DMS153 treated with DMSO at 0.1 percent for 48 hours (cell line): ENCODE measurements at regions not wholly inside any gene's neighbourhood (a gene's known extent, or its start where the extent isn't known, plus 50 kb on each side); places are given as distances from the start of the nearest gene placed in this dataset.
"Not testable (repeated sequence)": the region's sequence is repeated elsewhere in the genome, so short reads cannot be mapped to it uniquely, and the experiment has no call there.

Source experiments
- DNase-seq: peaks from one replicate; lab custom pipeline; 2025; ENCODE audit not compliant: unreplicated experiment; lab: John Stamatoyannopoulos, UW

GRCh38 chr20:30484009-30484748, 773.3 kb upstream of the DEFB115 start:
- DNase-seq: no peak

DNA sequence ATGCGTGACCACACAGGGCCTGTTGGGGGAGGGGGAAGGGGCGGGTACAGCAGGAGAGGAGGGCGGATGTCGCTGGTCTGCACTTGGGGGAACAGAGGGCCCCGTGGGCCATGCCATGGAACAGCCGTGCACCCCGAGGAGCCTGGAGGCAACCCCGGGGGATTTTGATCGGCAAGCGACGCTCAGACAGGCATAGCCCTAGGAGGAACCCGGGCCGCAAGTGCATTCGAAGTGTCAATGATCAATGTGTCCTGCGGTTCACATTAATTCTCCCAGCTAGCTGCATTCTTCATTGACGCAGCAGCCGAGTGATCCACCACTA, 772.8 kb upstream of the DEFB115 start:
- DNase-seq: no peak

DNA sequence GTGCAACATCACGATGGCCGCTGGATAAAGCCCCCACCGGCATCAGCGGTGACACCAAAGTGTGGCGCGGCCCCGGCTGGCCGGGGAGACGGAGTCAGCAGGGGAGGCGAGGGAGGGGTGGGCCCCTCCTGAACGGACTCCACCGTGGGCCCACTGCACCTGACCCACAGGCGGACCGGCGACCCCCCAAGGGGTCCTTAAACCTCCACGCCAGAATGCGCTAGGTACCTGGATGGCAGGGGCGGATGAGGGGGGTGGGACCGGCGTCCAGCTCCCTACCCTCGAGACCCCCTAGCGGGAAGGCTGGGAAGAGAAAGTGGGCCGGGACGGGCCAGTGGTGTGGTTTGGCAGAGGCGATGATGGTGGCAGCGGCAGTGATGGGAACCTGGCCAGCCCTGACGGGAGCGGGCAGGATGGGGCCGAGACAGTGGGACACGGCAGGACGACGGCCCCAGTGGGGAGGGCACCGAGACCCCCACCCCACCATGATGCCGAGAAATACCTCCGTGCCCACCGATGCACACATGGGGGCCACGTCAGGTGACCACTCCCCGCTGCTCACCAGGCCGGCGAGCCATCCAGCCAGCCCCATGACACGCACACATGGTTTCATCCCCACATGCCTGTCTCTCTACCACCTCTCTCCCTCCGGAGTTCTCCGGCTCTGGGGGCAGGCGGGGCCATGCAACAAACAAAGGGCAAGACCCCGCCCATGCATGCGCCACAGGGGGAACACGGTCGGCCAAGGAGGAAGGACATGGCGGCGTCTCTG, 771.9 kb upstream of the DEFB115 start:
- DNase-seq: no peak

DNA sequence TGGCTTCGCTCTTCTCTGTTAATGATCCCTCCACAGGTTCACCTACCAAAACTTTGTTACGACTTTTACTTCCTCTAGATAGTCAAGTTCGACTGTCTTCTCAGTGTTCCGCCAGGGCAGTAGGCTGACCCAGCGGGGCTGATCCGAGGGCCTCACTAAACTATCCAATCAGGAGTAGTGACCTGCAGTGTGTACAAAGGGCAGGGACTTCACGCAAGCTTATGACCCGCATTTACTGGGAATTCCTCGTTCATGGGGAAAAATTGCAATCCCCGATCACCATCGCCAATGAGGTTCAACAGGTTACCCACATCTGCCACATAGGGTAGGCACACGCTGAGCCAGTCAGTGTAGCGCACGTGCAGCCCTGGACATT, 771.4 kb upstream of the DEFB115 start:
- DNase-seq: no peak

GRCh38 chr20:30487461-30487860, 770.0 kb upstream of the DEFB115 start:
- DNase-seq: not testable (repeated sequence)

DNA sequence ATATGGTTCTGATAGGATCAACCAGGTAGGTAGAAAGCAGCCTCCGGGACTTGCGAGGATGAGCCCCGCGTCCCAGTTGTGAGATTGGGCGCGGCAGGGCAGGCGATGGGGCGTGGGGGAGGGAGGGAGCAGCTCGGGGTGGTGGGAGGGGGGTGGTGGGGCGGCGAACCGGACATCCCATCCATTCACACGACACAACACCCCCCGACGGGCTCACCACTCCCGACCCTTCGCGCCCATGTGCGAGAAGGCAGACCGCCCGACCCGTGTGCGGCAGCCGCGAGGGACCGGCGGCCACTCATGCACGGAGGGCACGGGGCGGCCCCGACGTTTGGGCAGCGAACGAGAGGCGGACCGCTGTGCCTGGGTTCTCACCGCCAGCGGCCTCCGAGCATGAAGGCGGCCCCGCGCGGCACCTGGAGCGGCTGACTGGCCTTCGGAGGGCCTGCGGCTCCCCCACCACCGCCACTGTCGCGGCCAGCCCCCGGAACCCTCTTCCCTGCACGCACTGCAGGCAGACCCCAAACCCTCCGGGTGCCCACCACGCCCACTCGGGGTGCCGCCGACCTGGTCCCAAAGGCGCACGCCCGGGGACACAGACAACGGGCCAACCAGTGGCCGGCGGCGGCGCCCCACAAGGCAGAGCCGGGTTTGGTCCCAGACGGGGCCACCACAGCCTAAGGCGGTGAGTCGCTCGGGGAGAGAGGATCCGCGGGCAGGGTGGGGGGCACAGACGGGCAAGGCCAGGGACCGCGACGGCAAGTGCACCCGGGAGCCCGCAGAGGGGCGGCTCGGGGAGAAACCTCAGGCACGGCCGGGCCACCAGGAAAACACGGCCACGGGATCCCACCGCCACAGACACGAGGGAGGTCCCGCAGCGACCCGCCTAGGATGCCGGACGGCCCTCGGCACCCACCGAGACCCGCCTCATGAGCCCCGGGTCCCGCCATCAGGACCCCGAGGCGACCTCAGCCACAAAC, 769.2 kb upstream of the DEFB115 start:
- no peak for DNase-seq

DNA sequence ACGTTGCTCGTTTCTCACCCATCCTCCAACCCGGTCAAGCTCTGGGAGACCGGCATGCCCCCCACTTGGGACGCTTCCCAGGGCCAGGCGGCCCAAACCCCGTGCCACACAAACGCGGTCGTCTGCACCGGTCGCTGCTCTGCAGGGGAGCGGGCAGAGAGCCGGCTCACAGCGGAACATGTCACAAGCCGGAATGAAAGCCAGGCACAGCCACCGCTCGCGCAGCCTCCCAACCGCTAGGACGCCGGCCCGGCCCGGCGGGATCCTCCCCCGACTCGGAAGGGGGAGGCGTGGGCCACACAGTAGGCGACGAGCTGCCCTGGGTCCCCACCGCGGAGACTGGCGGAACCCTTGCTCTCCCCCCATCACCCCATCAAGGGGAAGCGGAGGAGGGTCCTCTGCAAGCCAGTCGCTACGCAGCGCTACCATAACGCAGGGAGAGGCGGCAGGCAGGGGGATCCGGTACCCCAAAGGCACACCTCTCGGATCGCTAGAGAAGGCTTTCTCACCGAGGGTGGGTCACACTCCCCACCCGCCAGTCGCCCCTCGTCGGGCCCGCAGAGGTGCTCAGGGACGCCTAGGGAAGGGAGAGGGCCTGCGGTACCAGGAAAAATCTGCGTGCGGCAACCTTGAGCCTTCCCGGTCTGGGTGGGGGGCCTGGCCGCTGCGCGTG, 768.4 kb upstream of the DEFB115 start:
- no peak for DNase-seq

DNA sequence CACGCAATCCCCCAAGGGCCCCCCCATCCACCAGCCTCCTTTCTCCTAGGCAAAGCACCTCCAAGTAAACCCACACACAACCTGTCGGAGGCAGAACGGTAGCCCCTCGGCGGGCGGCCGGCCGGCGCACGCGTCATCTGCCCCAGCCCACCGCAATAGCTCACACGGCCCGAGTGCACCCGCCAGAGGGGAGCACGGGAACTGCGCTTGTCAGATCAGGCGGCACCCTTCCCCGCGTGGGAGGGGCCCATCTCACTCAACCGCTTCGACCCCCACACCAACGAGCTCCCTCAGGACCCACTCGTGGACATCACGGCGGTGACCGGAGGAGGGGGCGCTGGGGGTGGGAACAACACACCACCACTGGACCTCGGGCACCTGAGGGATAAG, 767.9 kb upstream of the DEFB115 start:
- DNase-seq: no peak

DNA sequence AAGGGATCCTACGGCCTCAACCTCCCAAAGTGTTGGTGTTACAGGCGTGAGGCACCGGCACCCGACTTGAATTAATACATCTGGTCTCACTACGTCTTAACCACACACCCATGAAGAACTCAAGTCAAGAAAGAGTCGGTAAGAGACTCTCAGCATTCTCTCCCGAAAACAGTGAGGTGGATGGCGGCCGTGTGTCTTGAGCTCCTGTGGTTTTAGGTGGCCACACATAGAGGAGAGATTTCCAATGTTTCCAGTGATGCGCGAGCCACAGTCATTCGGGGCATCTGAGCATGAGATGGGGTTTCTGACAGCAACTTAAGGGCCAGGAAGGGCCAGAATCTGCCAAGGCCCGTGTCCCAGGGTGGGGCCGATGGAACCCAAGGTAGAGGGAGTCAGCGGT, 766.4 kb upstream of the DEFB115 start:
- DNase-seq: no peak

DNA sequence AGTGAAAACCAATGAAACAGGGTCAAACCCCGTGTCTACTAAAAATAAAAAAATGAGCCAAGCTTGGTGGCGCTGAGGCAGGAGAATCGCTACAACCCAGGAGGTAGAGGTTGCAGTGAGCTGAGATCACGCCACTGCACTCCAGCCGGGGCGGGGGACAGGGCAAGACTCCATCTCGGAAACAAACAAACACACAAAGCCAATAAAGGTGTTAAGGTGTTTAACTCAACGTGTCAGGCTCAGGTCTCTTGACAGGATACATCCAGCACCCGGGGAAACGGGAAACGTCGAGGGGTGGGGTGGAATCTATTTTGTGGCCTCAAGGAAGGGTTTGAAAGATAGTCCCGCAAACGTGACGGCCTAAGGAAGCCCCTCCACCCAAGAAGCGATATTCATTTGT, 760.8 kb upstream of the DEFB115 start:
- DNase-seq: not testable (repeated sequence)

GRCh38 chr20:30497191-30497590, 760.3 kb upstream of the DEFB115 start:
- not testable (repeated sequence) for DNase-seq

DNA sequence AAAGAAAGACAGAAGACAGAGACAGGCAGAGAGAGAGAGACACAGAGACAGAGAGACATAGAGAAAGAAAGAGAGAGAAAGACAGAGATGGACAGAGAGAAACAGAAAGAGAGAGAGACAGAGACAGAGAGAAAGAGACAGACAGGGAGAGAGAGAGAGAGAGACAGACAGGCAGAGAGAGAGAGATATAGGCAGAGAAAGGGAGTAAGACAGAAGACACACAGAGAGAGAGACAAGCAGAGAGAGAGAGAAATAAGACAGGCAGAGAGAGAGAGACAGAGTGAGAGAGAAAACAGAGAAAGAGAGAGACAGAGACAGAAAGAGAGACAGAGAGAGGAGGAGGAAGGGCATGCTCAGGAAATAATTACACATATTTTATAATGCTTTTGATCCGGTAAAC, 758.3 kb upstream of the DEFB115 start:
- DNase-seq: no peak

- not testable (repeated sequence) for DNase-seq
Measured at GRCh38 chr20:30499716-30500446, 757.6 kb upstream of the DEFB115 start.

DNA sequence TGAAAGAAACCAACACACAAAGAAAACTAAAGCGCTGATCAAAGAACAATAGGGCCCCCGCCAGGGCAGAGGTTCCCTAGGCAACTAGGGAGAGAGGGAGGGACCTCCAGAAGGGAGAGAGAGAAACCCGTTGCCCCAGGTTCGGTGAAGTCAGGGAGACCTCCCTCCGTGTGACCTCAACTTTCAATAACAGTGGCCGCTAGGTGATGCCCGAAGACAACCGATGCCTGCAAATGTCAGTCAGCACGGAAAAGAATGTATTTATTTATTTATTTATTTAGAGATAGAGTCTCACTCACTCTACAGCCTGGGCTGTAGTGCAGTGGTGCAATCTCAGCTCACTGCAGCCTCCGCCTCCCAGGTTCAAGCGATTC, 757.0 kb upstream of the DEFB115 start:
- DNase-seq: not testable (repeated sequence)

DNA sequence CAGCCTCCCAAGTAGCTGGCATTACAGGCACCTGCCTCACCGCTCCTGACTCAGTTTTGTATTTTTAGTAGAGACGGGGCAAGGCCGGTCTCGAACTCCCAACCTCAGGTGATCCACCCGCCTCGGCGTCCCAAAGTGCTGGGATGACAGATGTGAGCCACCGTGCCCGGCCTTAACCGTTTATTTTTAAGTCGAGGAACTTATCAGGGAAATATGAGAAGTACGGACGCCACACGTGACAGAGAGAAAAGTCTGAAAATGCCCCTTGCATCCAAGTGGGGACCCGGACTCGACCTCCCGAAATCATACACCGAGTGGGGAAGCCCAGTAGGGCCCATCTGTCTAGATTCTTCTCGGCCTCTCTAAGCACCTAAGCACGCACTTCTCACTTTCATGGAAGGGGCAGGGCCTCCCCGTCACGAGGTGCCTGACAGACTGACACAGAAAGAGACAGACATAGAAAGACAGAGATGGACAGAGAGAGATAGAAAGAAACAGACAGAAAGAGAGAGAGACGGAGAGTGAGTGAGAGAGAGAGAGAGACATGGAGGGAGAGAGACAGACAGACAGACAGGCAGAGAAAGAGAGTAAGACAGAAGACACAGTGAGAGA, 756.5 kb upstream of the DEFB115 start:
- DNase-seq: no peak

- no peak for DNase-seq
Measured at GRCh38 chr20:30502670-30503069, 754.8 kb upstream of the DEFB115 start.

DNA sequence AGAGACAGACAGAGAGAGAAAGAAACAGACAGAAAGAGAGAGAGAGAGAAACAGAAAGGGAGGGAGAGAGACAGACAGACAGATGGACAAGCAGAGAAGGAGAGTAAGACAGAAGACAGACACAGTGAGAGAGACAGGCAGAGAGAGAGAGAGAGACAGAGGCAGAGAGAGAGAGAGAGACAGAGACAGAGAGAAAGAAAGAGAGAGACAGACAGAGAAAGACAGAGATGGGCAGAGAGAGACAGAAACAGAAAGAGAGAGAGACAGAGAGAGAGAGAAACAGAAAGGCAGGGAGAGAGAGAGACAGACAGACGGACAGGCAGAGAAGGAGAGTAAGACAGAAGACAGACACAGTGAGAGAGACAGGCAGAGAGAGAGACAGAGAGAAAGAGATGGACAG, 754.3 kb upstream of the DEFB115 start:
- not testable (repeated sequence) for DNase-seq

DNA sequence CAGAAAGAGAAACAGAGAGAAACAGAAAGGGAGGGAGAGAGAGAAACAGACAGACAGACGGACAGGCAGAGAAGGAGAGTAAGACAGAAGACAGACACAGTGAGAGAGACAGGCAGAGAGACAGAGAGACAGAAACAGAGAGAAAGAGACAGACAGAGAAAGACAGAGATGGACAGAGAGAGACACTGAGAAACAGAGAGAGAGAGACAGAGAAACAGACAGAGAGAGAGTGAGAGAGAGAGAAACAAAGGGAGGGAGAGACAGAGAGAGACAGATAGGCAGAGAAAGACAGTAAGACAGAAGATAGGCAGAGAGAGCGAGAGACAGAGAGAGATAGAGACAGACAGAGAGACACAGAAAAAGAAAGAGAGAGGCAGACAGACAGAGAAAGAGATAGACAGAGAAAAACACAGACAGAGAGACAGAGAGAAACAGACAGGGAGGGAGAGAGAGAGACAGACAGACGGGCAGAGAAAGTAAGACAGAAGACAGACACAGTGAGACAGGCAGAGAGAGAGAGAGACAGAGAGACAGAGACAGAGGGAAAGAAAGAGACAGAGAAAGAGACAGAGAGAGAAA, 753.4 kb upstream of the DEFB115 start:
- no peak for DNase-seq

DNA sequence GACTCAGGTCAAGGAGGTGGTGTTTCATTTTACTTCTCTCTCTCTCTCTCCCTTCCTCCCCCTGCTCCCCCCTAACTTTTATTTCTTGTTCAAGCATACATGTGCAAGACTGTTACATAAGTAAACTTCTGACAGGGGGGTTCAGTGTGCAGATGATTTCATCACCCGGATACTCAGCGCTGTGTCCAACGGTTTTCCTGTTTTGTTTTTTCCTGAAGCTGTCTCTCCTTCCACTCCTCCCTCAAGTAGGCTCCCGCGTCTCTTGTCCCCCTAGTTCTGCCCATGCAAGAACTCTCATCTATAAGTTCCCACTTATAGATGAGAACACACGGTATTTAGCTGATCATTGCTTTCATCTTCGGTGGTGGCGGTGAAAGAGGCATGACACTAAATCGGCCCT, 751.9 kb upstream of the DEFB115 start:
- DNase-seq: no peak

- DNase-seq: no peak
Measured at GRCh38 chr20:30506100-30506499, 751.4 kb upstream of the DEFB115 start.
